ENCODE measurements at regions not wholly inside any gene's neighbourhood (a gene's known extent, or its start where the extent isn't known, plus 50 kb on each side); places are given as distances from the start of the nearest gene placed in this dataset.

DNA sequence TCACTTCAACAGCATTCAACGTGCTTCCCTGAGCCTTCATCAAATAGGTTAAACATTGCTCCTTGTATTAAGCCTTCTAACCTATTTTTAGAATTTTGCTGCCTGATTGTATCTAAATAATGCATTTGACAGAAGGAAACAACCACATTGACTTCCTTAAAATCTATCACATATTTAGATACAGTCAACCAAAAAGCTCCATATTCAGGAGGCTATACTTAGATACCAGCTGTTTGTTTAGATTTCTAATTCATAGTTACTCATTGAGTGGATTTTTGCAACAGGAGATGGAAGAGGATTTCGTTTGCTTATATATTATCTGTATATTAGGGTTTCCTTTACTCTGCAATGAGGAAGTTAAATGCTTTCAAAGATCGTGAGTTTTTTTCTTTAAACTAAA is 241.1 kb upstream of the PPP1R2C start:
- no peak for DNase-seq

DNA sequence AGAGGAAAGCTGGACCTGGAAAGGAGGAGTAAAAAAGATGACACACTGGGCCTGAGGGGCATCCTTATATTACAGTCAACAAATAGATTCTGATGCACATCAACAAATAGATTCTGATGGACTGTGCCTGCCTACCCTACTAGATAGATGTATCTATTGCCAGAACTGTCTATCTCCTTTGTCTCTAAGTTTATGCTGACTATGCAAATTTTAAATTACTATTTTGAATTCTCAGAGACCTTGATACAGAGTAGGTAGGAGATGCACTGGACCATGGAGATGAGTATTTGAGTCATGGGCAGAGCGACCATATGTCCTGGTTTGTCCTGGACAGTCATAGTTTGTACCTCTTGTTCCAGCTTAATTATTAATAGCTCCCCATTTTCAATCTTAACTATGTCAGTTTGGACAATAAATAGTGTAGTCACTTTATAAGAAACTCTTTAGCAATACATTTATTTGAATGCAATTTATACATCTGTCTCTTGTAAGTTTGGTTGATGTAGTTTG is 247.9 kb upstream of the PPP1R2C start:
- no peak for DNase-seq

DNA sequence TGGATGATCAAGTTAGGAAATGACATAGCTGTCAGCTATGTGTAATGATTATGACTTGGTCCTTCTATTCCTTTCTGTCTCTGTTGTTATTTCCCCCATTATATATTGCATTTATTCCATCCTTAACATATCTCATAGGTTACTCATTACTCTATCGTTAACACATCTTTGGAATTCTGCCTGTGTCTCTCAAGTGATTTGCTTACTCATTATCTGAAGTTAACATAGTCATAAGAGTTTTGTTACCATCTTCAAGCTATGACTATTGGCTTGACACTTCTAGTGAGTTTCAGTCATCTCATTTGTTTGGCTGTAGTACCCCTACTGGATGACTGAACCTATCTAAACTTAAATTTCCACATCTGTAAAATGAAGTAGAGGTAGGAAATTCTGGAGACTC is 286.1 kb upstream of the PPP1R2C start:
- no peak for DNase-seq

DNA sequence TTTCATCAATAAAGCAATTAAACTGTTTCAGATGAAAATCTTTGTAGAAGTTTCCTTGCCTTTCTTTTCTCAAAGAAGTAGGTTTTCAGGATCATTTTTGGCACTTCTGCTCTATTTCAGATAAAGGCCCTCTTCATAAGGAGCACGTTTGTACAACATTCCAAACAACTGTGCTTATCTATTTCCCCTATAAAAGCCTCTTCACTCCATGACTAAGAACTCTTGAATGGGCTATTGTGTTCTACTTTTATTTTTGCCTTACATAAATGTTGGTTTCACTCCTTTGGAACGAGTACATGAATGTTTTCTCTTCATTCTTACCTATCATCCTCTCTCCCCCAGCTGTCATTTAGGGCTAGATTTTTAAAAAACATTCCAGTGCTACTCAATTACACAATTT is 288.0 kb upstream of the PPP1R2C start:
- no peak for DNase-seq

DNA sequence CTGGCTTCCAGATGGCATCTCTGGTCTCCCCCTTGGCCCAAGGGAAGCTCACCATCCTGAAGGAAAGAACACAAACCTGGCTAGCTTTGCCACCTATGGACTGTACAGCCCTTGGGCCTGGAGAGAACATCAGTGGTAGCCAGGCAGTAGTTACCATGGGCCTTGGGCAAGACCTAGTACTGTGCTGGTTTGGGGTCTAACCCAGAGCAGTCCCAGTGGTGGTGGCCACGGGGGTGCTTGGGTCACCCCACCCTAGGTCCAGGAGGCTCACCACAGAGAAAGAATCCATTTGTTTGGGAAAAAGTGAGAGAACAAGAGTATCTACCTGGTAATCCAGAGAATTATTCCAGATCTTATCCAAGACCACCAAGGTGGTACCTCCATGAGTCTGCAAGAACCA is 290.7 kb upstream of the PPP1R2C start:
- no peak for DNase-seq

DNA sequence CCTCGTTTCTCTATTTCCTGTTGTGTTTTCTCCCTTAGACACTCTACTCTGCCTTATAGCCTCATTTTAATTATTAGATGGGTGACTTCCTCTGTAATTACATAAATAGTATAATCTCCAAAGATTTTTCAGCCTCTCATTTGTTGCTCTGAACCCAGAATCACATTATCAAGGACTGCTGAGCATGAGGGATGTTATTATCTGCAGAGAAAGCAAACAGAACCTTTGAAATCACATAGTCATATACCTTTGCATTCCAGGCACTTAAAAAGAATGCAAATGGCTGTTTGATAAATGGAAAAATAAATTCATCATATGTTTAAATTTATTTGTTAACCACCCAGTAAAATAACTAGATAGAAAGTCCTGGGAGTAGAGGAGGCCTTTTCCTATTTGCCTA is 305.1 kb upstream of the PPP1R2C start:
- DNase-seq: no peak

DNA sequence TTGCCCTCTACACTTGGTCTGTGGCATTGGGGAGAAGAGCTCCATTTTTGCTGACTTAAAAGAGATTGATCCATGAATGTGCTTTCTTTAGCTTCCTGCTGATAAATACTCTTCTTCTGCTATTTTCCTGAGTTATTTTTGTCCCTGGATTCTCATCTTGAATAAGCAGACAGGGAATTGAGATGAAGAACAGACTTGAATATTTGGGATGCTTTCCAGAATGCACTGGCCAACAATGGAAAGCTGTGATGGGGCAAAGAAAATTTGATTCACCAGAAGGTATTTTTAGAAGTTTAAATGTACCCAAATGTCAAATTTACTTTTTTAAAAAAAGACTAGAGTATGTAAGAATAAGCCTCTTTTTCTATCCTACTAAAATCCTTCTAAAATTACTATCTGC is 309.9 kb upstream of the PPP1R2C start:
- no peak for DNase-seq

DNA sequence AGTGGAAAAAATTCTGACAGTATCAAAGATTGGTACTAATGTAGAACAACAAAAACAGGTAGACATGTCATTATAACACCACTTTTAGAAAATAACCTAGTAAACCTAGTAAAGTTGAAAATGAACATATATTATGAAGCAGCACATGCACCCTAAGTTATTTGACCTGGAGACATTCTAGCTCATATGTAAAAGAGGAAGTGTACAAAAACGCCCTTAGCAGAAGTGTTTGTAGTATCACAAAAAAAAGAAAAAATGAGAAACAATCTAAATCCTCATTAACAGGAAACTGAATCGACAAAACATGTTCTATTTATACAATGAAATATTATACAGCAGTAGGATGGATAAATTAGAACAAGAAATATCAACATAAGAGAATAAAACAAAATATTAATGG is 318.9 kb upstream of the PPP1R2C start:
- no peak for DNase-seq

DNA sequence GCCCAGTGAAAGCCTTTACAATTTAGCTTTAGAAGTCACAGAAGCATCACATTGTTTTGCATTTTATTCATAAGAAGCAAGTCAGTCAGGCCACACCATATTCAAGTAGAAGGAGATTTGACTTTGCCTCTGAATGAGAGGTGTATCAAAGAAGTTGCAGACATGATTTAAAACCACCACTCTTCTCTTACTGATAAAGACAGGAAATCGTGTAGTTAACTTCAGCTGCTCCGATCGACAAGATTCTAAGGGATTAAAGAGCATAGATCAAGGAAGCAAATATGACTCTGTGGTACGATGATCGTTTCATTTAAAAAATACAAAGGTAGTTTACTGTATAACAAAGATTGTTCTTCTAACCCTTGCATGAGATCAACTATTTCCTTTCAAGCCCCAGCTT is 328.0 kb upstream of the PPP1R2C start:
- no peak for DNase-seq

DNA sequence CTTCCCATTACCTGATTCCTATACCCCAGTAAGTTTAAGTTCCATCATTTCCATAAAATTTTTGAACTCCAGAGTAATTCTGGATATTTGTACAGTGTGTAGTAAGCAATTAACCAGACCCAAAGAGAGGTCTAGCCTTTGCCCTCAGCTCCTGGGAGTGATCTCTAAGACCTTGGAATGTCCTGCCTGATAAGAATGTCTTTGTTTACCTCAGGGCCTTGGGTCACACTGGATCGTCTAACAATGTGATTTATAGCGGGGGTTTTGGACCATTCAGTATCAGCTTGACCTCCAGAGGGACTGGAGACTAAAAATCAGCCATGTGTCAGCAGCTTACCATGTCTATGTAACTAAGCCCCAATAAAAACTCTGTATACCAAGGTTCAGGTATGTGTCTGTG is 330.9 kb upstream of the PPP1R2C start:
- no peak for DNase-seq

DNA sequence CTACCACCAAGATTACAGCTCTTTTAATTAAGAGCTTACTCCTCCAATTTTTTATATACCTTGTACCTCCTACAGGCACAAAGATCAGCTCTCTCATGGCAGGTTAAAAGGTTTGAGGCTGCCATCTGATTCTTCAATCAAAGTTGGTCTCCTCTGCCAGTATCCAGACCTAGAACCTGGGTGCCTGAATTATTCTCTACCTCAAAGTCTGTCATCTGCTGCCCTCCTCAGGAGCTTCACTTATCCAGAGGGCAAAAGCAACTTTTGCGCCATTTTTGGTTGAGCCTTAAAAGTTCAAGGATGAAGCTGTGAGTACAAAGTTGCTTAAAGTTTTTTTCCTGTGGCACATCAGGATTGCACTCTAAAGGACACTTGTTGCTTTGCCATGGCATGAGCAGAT is 343.7 kb upstream of the PPP1R2C start:
- no peak for DNase-seq

DNA sequence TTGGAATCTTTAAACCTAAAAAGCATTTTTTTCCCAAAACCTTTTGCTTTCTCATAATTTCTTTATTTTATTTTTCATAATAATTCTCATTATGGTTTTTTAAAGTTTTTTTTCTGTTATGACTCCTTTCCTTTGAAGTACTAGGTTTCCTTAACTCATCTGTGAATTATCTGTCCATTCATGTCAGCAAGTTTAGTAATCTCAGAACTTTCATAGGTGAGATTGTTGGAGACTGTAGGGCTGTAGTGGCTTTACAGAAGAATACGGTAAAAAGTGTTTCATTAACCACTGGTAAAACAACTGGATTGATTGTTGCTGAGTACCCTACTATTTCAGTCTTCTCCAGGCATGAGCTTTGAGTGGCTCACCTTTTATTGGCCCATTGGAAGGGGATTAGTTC is 361.7 kb upstream of the PPP1R2C start:
- no peak for DNase-seq

DNA sequence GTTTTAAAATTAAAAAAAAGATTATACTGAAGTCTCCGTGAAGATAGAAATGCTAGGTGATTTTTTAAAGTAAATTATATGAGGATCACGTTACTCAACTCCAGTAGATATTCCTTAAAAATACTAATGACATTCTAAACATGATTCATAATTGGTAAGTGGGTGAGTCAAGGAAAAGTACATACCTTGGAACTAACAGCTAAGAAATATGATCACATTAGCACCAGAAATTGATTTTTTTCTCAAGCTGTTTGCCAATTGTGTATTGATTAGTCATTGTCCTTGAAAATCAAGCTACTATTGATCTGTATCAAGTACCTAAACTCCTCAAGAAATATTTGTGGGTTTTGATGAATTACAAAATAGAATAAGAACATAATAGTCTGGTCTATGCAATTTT is 362.6 kb upstream of the PPP1R2C start:
- no peak for DNase-seq

DNA sequence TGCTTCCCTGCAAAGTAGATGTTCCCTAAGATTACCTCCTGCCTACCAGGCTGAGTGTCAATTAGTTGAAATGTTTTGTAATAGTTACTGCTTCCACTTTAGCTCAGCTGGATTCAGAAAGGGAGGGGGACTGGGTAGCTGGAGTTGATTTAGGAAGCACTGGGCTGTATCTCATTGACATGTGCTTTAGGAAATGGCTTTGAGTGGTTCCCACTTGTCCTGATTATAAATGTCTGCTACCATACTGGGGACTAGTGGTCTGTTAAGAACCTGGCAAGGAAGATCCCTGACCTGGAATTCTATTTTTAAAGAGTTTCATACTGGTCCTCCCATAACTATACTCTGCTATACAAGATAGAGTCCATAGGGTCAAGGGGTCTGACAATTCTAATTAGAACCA is 363.9 kb upstream of the PPP1R2C start:
- no peak for DNase-seq

DNA sequence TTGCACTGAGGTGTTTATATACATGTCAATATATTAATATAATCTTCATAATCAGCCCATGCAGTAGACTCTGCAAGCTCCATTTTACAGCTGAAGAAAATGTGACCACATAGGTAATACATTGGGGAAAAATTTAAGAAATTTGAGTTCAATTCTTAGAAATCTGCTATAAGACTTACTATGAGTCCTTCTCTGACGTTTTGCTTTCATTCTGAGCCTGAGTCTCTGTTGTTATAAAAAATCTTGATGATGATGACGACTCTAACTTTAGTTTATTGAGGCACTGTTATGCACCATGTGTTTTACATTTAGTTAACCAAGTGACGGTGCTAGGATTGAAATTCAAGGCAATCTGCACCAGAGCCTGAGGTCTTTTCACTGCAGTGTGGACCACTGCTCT is 370.3 kb upstream of the PPP1R2C start:
- DNase-seq: no peak

DNA sequence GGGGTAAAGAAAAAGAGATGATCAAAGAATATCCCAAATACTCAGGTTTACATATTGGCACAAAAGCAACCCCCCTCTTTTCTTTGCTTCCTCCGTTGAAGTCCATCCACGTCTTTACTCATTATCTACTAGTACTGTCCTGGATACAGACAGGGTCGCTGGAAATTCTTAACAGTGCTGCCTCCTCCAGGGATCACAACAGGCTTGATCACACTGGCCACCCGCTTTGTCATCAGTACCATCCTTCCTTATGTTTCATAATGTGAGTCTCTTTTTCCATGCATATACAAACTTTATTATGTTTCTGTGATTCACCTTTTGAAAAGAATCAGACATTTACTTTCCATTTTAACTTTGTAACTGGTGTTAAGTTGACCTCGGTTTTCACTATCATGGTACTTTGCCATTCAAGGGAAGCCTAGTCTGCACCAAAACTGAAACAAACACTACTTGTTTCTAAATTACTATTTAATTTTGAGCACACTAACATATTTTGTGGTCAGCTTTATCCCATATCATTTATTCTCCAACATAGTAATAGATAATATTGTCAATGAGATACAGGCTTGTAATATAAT is 387.5 kb upstream of the PPP1R2C start:
- no peak for DNase-seq

DNA sequence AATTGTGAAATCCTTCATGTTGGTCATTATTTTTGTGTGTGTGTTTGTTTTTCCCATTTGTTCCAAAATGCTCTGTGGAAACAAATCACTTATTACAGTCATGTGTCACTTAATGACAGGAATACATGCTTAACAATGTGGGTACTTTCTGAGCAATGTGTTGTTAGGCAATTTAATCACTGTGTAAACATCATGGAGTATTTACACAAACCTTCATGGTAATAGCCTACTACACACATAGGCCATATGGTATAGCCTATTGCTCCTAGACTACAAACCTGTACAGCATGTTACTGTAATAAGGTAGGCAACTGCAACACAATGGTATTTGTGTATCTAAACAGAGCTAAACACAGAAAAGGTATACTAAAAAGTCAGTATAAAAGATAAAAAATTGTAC is 388.9 kb upstream of the PPP1R2C start:
- DNase-seq: no peak

DNA sequence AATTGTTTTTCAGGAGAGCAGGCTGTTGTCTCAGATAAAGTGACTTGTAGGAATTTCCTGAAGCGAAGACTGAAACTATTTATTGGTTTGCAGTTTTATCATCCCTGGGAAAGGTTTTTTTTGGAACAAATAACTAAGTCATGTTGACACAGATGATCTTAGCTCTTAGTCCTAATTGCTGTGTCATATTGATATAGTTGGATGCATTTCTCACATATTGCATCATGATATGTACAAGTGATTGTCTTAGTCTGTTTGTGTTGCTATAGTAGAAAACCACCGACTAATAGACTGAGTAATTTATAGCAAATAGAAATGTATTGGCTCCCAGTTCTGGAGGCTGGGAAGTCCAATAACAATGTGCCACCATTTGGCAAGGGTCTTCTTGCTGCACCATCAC is 397.5 kb upstream of the PPP1R2C start:
- no peak for DNase-seq

DNA sequence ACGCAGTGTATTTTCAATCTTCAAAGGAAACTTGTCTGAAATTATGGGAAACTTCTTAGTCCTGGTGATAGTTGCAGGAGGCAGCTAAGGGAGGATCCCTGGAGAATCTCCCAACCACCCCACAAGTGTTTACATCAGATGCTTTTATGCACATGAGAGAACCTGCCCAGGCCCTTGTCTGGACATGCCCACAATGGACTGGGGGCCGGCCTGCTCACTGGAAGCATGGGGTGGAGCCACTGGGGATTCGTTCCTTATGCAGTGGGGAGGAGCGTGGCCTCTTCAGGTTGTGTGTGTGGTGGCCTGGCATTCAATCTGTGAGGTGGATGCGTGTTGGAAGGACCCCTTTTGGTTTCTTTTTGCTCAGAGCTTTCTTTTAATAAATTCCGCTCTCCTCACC is 398.7 kb upstream of the PPP1R2C start:
- DNase-seq: no peak

DNA sequence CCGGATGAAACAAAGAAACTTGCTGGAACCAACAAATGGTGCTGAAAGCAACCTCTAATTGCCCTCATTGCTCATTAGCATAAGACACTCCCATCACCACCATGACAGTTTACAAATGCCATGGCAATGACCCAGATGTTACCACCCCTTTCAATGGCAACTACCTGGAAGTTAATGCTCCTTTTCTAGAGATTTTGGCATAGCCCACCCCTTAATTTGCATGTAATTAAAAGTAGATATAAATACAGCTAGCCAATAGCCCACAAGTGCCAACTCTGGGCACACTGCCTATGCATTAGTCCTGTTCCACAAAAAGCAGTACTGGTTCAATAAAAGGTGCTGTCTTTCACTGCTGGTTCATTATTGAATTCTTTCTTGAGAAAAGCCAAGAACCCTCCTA is 410.3 kb upstream of the PPP1R2C start:
- no peak for DNase-seq

DNA sequence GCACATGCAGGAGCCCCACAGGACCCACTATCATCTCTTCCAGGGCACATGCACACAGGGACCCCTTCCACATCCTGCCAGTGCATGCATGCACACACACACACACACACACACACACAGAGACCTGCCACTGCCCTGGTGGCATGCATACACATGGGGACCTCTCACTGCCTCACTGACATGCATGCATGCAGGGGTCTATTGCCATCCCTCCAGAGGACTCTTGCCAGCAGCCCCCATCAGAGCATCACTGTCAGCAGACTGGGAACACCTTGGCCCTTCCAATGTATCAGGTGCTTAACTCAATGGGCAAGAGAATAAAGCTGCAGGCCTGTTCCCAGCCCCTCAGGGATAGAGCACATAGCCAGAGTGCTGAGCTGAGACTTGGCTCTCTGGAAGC is 433.6 kb upstream of the PPP1R2C start:
- no peak for DNase-seq

DNA sequence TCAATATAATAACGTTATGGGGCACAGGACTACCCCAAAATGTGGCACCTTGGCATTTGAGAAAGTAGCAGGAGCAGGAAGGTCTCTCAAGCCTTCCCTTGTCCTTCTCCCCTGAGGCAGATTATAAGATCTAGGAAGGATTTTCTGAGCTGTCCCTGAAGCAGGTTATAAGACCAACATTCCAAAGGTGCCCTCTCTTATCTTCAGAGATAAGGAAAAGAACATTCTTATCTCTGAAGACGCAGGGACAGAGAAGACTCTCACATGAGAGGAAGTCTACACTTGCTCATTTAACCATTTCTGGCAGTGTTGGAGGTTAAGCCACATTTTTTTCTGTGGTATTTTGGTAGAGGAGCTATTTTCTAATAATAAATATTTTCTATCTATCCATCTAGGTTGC is 437.9 kb upstream of the MAOA start:
- DNase-seq: no peak

DNA sequence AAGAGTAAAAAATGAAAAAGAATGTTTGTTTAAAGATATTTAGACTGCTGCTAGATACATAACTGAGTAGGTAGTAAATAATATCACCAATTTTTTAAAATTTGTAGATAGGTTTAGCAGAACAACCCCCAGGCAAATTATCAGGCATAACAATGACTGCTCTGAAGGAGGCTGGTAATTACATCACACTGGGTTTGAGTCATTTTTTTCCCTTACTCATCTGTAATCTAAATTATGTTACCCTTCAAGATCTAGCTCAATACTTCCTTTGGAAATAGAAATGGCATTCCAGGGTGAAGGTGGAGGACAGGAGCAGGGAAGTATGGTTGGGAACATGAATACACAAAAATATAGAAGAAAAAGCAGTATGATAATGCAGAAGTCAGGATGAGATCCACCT is 431.6 kb upstream of the MAOA start:
- DNase-seq: no peak

DNA sequence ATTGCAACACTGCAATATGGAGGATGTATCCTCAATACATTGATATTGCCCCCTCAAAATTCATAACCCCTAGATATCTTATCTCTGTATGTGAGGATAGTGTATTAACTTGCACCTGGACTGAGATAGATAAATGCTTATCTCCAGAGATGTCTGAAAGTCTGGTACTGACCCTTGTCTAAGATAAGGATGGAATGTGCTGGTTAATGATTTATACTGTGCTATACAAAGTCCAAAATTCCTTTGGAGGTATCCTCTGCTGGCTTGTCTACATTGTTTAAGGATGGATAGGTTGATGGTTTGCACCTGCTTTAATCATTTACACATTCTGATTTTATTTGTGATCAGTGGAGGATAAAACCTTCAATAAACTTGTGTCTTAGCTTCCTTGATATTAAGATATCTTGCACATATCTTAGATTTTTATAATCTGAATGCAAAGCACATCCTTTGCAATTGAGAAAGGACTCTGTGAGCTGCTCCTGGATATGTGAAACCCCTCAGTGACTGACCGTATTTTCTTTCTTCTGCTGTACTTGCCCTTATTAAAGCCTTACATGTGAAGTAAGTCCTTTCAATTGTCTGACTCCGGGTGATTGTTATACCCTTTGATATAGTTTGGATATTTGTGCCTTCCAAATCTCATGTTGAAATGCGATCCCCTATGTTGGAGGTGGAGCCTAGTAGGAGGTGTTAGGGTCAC is 430.3 kb upstream of the MAOA start:
- no peak for DNase-seq

DNA sequence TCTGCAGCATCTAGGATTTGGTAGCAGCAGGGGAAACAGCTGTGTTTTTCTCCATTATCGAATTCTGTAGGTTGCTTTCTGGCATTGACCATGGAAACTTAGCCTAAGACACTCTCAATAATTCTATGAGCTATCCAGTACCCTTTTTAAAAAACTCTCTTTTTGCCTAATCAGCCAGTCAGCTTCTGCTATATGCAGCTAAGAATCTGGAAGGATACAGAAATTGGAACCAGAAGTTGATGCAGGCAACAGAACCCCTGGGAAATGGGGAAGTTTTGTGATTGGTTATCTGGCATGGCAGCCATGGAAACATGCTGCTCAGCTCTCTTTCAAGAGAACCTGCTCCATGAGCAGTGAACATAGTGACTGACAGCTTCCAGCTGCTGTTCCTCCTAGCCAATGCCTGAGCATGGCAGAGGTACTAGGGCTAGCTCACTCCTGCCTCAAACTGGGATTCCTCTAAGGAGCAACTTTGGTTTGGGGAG is 417.6 kb upstream of the MAOA start:
- DNase-seq: no peak
